ENCODE measurements at regions not wholly inside any gene's neighbourhood (a gene's known extent, or its start where the extent isn't known, plus 50 kb on each side); places are given as distances from the start of the nearest gene placed in this dataset.

DNA sequence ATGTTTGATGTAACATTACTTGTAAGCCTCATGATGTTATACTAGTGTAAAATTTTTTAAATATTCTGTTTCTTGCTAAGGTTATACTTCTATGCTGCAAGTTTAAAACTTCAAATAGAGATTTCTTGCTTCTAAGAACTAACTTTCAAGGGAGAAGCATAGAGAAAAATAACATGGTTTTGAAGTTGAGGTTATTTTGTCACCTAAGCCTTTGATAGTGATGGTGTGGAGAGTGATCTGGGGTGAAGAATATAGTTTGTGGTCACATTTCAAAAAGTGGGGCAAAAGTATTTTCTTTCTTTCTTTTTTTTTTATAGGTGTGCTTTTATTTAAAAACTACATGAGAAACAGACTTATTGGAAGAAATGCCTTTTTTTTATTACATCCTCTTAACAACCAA, 162.4 kb downstream of the GATA3 start:
- no peak for ATAC-seq
- no peak for DNase-seq
- intact Hi-C loops (cut with DNase I), result no loop called here

DNA sequence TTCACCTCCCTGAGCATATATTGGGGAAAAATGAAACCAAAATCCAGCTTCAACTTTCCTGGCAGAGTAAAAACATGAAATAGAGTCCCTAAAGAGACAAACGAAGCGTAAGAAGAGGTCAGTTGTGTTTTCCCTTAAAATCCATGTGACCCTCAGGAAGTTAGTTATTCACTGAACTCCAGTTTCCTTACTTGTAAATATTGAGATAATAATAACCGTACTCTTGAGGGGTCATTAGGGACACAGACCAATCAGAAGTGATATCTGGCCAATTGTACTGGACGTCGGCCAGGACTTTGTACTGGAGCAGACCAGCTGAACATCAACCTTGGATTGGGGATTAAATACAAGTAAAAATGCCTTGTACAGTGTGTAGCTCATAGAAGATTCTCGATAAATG, 167.0 kb downstream of the GATA3 start:
- peak in 1 of 2 donors; percentile 53 for ATAC-seq
- peak; percentile 37 for DNase-seq
- intact Hi-C loops (cut with DNase I), result no loop called here

DNA sequence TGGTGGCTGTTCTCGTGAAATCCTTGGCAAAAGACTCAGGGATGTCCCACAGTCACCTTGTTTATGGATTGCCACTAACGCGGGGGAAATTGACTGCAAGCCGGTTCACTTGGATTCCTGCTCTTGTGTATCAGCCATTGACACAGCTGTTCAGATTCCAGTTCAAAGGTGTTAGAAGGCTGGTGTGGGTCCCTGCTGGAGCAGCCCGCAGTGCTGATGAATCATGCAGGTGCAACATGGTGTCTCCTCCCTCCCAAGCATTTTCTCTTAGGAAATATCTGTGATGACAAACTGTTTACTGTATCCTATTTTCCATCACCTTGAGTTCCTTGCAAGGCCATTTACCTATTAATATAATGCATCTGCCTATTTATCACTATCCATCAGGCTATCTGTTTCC, 170.1 kb downstream of the GATA3 start:
- DNase-seq (no peak), ATAC-seq (no peak)
- intact Hi-C loops (cut with DNase I), result no loop called here

DNA sequence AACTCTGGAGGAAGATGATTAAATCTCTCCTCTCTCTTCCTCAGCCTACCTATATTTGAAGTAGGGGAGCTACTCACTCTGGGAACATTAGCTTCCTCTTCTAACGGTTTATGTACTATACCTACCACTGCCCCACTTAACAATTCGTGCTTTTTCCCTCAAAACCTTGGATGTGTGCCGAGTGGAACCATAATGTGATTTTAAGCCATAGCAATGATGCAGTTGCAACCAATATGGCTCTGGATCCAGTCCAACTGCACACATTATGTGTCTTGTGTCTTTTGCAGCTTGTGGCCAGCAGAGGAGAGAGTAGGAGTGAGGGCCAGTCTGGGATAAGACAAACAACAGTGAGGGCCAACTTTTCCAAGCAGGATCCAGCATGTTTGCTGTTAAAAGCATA, 170.7 kb downstream of the GATA3 start:
- intact Hi-C loops (cut with DNase I), result no loop called here
- ATAC-seq (no peak), DNase-seq (no peak)

GRCh38 chr10:8227246-8227645, 172.8 kb downstream of the GATA3 start:
- ATAC-seq, result no peak
- DNase-seq, result no peak
- intact Hi-C loops (cut with DNase I), result no loop called here

GRCh38 chr10:8229153-8229552, 174.7 kb downstream of the GATA3 start:
- no peak for DNase-seq
- ATAC-seq, result no peak
- intact Hi-C loops (cut with DNase I), result no loop called here

DNA sequence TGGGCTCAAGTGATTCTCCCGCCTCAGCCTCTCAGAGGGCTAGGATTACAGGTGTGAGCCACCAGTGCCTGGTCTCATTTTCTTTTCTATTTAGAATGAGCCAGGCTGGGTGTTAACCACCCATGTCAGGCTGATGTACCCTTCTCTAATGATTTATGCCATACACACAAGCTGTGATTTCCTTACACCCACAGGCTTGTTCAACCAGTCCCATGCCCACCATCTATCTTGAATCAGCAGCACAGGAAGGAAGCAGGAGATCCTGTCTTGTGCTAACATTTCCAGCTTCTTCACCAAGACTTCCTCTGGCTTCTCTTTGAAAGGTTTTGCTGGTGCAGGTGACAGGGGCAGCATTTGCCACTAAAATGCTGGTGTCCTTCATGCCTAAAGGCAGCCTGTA, 176.4 kb downstream of the GATA3 start:
- no peak for DNase-seq
- intact Hi-C loops (cut with DNase I), result no loop called here
- no peak for ATAC-seq

- DNase-seq, result no peak
- ATAC-seq, result no peak
- intact Hi-C loops (cut with DNase I), result no loop called here
Measured at GRCh38 chr10:8233049-8233448, 178.6 kb downstream of the GATA3 start.

- DNase-seq, result no peak
- no peak for ATAC-seq
- intact Hi-C loops (cut with DNase I), result no loop called here
Measured at GRCh38 chr10:8233832-8234259, 179.4 kb downstream of the GATA3 start.

- intact Hi-C loops (cut with DNase I), result no loop called here
- DNase-seq, result no peak
- no peak for ATAC-seq
Measured at GRCh38 chr10:8235253-8236027, 181.0 kb downstream of the GATA3 start.

DNA sequence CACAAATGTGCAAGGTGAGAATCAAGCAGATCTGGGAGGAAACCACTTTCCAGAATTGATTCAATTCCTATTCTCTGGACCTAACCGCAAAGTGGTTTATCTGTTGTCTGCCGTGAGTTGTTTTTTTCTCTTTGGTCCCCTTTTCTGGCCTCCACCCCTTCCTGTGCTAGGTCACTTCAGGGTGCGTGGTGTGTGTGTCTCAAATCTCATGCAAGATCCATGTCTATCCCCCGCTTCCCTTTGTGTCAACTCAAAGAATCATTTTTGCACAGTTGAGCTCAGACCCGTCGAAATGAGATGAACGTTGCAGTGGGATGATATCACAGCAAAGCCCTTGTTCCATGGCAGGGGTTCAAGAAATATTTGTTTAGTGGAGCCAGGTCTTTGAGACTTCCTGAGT, 184.5 kb downstream of the GATA3 start:
- no peak for DNase-seq
- no peak for ATAC-seq
- intact Hi-C loops (cut with DNase I), result no loop called here

- intact Hi-C loops (cut with DNase I), result no loop called here
- ATAC-seq, result no peak
Measured at GRCh38 chr10:8240861-8241260, 186.4 kb downstream of the GATA3 start.

DNA sequence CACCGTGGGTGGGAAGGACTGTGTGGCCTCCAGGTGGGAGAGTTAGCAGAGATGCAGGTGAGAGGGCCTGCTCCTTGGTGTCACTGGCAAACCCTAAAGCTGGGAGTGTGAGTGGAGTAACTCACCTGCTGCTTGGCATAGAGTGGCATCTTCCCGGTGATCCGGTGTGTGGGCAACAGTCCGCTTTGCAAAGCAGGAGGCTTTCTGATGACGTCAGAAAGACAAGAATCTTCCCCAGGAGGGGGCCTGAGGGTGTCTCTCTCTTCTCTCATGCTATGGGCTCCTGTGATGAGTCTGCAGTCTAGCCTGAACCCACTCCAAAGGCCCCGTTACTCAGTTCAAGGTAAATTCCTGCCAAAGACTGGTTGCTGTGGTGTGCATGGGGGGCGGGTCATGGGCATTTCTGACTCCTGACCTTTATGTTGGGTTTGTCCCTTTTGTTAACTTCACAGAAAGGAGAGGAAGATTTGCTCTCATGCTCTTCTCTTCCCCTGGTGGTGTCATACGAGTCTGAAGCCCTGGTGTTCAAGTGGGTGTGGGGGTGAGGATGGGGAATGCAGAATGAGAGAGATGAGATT, 187.9 kb downstream of the GATA3 start:
- no peak for ATAC-seq
- intact Hi-C loops (cut with DNase I), result no loop called here

More at GRCh38 chr10:8240861-8241260, 186.4 kb downstream of the GATA3 start:
- DNase-seq, result no peak

DNA sequence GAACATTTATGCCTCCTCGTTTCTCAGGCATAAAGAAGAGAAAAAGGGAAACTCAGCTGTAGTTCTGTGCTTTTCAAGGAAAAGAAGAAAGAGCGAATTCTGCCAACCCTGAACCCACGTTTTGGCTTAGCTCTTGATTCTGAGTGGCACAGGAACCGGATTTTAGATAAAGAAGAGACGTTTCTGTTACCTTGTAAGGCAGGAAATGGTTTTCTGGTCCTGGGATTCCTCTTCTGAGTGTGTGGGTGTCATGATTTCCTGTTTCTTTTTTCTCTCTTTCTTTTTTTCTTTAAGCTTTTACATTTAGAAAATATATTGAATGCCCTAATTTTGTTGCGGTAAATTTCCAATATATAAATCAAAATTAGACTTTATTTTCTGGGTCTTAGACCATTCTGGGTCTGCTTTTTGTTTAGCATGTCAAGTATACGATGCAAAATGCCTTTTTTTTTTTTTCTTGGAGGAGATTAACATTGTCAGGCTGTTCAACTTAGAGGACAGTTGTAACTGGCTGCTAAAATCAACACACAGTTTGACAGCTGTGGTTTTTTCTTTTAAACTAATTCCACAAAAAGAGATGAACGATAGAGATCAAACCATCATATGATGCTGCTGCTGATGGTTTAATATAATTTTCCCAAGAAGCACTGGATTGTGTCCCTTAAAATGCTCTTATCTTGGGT, 190.8 kb downstream of the GATA3 start:
- ATAC-seq, result no peak
- DNase-seq, result no peak

More for the DNA sequence above, 187.9 kb downstream of the GATA3 start:
- DNase-seq, result no peak

DNA sequence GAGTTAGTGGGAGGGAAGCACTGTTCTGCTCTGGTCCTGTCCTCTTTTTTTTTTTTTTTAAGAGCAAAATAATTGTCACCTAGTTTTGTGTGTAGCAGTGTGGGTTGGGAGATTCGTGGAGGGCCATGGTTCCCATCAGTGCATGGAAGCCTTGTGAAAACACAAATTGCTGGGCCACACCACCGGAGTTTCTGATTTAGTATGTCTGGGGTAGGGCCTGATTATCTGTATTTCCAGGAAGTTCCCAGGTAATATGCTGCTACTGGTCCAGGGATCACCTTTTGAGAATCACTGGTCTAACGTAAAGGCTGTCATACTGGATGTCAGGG, 191.3 kb downstream of the GATA3 start:
- no peak for DNase-seq
- intact Hi-C loops (cut with DNase I), result no loop called here
- no peak for ATAC-seq

More for the DNA sequence above, 190.8 kb downstream of the GATA3 start:
- intact Hi-C loops (cut with DNase I), result no loop called here

- intact Hi-C loops (cut with DNase I), result no loop called here
- ATAC-seq, result no peak
- DNase-seq, result no peak
Measured at GRCh38 chr10:8246548-8246947, 192.1 kb downstream of the GATA3 start.

- intact Hi-C loops (cut with DNase I), result no loop called here
- ATAC-seq, result no peak
- no peak for DNase-seq
Measured at GRCh38 chr10:8247191-8247590, 192.7 kb downstream of the GATA3 start.

DNA sequence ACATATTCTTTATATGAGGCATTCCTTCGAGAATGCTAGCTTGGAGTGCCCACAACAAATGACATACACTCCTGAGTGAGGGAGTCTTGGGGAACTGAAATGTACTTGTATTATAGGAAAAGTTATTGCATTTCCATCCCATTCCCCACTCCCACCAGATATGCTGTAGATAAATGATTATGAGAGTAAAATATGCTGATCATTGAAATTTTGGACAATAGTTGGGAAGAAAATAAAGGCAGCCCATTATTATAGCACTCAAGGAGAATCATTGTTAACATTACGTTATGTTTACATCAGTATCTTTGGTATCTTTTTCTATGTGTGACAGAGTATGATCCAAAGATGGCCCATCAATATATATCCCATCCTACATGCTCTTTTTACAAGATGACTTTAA, 194.4 kb downstream of the GATA3 start:
- ATAC-seq, result no peak
- DNase-seq, result no peak
- intact Hi-C loops (cut with DNase I), result no loop called here

- DNase-seq (no peak), ATAC-seq (no peak)
- intact Hi-C loops (cut with DNase I), result no loop called here
Measured at GRCh38 chr10:8254350-8254749, 199.9 kb downstream of the GATA3 start.

DNA sequence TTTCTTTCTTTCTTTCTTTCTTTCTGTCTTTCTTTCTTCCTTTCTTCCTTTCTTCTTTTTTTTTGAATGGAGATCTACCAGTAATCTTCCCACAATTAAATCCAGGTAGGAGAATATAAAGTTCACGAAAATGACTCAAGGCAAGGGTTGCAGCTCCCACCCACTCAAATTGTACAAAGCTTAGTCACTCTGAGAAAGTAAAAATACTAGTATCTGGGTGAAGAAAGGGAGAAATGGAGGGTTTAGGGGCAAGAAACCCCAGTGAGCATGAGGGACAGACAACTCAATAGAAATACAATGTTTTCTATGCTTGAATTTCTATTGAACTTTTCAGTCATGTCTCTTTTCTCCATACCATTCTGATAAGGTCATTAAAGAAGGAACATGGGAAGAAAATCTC, 200.8 kb downstream of the GATA3 start:
- intact Hi-C loops (cut with DNase I), result no loop called here
- DNase-seq, result no peak
- no peak for ATAC-seq

GRCh38 chr10:8260645-8261044, 206.2 kb downstream of the GATA3 start:
- DNase-seq, result no peak
- intact Hi-C loops (cut with DNase I), result no loop called here
- no peak for ATAC-seq
